IgD-negative memory B cell (primary cell): ENCODE measurements at regions not wholly inside any gene's neighbourhood (a gene's known extent, or its start where the extent isn't known, plus 50 kb on each side); places are given as distances from the start of the nearest gene placed in this dataset.
"Not testable (repeated sequence)": the region's sequence is repeated elsewhere in the genome, so short reads cannot be mapped to it uniquely, and the experiment has no call there.

Experiments used
- H3K27ac Mint-ChIP-seq, 3 donors: one replicate each; pipeline ENCODE4 v1.8.0; 2020 to 2022; ENCODE audit warnings: mild to moderate bottlenecking in 3 of 3, mixed read lengths in 3 of 3, moderate library complexity in 1 of 3
- H3K27me3 Mint-ChIP-seq: one replicate; pipeline ENCODE4 v1.8.0; 2021; ENCODE audit warnings: mixed read lengths
- H3K36me3 Mint-ChIP-seq: one replicate; pipeline ENCODE4 v1.8.0; 2020; ENCODE audit warnings: mild to moderate bottlenecking, mixed read lengths
- H3K4me1 Mint-ChIP-seq, 3 donors: one replicate each; pipeline ENCODE4 v1.8.0; 2020 to 2022; ENCODE audit warnings: mixed read lengths in 3 of 3, mild to moderate bottlenecking in 1 of 3
- H3K4me3 Mint-ChIP-seq, 4 donors: one replicate each; pipeline ENCODE4 v1.8.0; 2020 to 2022; ENCODE audit warnings: mild to moderate bottlenecking in 4 of 4, mixed read lengths in 4 of 4, moderate library complexity in 3 of 4
- H3K9me3 Mint-ChIP-seq, 3 donors: one replicate each; pipeline ENCODE4 v1.8.0; 2020 to 2021; ENCODE audit warnings: mixed read lengths in 3 of 3, mild to moderate bottlenecking in 1 of 3

DNA sequence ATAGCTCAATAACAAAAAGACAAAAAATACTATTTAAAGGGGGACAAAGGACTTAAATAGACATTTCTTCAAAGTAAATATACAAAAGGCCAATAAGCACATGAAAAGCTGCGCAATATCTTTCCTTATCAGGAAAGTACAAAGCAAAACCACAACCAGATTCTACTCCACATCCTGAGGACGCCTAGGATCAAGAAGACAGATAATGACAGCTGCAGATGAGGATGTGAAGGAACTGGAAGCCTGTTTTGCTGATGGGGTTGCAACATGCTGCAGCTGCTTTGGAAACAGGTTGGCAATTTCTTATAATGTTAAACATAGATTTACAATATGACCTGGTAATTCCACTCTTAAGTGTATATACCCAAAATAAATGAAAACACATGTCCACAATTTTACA is 225.6 kb upstream of the SGCG start:
- not testable (repeated sequence) for H3K27ac Mint-ChIP-seq, H3K27me3 Mint-ChIP-seq, H3K4me1 Mint-ChIP-seq, H3K4me3 Mint-ChIP-seq, H3K36me3 Mint-ChIP-seq
- H3K9me3 Mint-ChIP-seq, result peaks cover 3 to 14% (median 5%) of the 10 kb centered on the region in 3 donors

DNA sequence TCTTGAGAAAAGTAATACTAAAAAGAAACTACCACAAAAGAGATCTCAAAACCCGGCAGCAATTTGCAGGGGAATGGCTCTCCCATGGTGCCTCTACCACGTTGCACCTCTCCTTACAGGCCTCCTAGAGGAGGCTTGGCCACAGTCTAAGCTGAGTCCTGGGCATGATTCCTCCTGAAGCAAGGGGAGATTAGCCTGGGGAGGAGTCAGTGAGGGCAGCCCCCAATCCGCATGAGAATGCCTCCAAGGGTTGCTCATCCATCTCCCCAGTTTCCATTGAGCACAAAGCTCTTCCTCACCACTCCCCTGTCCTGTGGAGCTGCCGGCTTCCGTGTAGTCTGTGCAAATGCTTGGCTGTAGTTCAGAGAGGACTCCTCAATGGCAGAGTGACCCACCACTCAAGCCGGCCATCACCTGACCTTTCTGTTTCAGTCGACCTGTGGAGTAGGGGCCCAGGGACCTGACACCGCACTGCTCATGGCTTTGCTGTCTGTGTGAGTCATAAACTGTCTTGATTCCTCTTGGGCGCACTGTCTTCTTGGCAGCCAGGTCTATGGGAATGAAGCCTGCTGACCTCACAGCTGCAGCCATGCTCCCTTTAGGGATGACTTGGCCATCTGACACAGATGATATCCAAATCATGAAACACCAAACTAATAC is 224.2 kb upstream of the SGCG start:
- not testable (repeated sequence) for H3K4me3 Mint-ChIP-seq, H3K27me3 Mint-ChIP-seq, H3K9me3 Mint-ChIP-seq, H3K36me3 Mint-ChIP-seq, H3K27ac Mint-ChIP-seq, H3K4me1 Mint-ChIP-seq

DNA sequence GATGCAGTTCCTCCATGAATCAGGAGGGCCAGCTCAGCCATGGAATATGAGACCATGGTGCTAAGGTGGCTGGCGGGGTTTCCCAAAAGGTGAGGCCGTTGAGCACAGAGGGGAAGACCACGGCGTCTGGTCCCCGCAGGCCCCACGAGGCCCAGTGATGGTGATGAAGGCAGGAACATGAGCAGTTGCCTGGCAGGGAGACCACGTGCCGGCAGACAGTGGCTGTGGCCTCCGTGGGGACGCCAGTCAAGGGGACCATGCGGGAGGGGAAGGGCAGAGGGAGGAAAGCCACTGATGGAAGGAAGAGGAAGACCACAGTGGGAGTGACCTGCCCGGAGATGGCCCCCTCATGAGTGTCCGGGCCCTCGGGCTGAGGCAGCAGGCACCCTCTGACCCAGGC is 220.9 kb upstream of the SGCG start:
- not testable (repeated sequence) for H3K9me3 Mint-ChIP-seq, H3K4me3 Mint-ChIP-seq, H3K27me3 Mint-ChIP-seq, H3K27ac Mint-ChIP-seq, H3K4me1 Mint-ChIP-seq, H3K36me3 Mint-ChIP-seq

DNA sequence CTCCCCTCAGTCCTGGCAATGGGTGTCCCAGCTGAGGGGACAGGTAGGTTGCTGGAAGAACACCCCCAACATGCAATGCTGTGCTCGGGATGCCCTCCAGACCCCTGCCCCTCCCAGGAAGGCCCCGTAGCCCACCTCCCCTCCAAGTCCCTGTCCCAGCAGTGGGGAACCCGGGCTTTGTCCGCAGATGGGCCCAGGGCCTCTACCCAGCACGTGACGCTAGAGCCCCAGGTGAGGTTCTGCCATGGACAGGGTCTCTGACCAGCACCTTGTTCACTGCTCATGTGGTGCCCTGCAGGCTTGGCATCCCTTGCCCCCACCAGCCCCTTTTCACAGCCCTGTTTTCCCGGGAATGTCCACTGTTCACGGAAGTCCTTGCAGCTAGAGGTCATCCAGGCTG is 220.0 kb upstream of the SGCG start:
- Mint-ChIP-seq H3K4me1 (no peaks in the 10 kb centered on the region), H3K27me3 (no peaks in the 10 kb centered on the region)

DNA sequence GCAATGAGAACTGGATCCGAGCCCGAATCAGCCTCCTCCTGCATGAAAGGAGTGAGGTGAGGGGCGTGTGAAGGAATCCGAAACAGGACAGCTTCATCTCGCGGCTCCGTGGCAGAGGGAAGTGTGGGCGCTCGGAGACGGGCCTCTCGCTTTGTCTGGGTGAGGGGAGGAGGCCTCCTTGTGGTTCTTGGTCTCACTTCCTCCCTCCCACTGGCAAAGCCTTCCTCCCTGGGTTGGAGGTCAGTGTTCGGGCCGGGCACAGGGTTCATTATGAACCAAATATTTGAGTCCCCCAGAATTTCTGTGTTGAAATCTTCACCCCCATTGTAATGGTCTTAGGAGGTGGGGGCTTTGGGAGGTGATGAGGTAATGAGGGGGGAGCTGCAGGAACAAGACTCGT is 219.4 kb upstream of the SGCG start:
- H3K27me3 Mint-ChIP-seq, H3K27ac Mint-ChIP-seq, H3K4me3 Mint-ChIP-seq, H3K9me3 Mint-ChIP-seq, H3K4me1 Mint-ChIP-seq, H3K36me3 Mint-ChIP-seq: not testable (repeated sequence)

More for the DNA sequence above, 220.0 kb upstream of the SGCG start:
- H3K4me3 Mint-ChIP-seq, result no peak overlapping the region
- H3K27ac Mint-ChIP-seq, result no peak overlapping the region
- peaks cover 2% of the 10 kb centered on the region for H3K36me3 Mint-ChIP-seq
- H3K9me3 Mint-ChIP-seq, result no peaks in the 10 kb centered on the region

DNA sequence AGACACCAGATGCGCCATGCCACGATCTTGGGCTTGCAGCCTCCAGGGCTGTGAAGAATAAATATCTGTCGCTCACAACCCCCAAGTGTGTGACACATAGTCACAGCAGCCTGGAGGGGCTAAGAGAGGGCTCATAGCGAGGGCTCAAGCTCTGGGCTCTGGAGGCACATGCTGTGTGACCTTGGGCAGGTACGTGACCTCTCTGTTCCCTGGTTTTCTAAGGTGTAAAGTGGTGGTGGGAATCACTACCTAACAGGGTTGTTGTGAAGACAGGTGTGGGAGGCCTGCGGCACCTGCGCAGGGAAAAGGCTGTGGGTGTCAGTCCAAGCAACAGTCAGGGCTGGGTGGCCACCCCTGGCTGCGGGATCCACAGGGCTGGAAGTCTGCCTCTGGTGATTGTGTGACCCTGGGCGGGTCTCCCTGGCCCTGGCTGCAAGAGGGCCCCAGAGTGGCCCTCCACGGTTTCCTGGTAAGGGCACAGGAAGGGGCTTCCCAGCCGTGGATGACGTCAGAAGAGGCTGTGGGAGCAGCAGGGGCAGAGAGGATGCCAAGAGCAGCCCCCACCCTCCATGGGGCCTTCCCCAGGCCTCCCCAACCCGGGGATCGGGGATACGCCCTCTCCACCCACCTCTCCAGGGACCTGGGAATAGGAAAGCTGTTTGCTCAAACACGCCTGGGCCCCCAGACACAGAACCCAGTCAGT is 218.8 kb upstream of the SGCG start:
- H3K4me1 Mint-ChIP-seq, result no peaks in the 10 kb centered on the region
- H3K36me3 Mint-ChIP-seq, result peaks cover 2% of the 10 kb centered on the region
- H3K4me3 Mint-ChIP-seq, result no peak overlapping the region
- no peak overlapping the region for H3K27ac Mint-ChIP-seq
- H3K27me3 Mint-ChIP-seq, result no peaks in the 10 kb centered on the region
- no peaks in the 10 kb centered on the region for H3K9me3 Mint-ChIP-seq

DNA sequence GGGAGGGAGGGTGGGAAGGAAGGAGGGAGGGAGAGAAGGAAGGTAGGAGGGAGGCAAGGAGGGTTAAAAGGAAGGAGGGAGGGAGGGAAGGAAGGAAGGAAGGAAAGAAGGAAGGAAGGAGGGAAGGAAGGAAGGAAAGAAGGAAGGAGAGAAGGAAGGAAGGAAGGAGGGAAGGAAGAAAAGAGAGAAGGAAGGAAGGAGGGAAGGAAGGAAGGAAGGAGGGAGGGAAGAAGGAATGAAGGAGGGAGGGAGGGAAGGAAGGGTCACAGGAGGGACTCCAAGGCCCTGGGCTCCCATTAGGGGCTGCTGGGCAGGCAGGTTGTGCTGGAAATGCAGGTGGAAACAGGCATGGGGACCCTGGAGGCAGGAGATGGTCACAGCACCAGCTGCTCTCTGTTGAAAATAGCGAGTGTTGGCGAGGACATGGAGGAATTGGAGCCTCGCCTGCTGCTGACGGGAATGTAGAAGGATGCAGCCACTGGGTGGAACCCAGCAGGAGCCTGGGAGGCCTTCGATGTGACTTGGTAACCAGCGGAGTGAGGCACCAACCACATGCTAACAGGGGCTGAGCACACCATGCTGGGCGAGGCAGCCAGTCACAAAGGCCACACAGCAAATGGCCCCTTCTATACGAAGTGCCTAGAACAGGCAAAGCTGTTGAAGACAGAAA is 217.3 kb upstream of the SGCG start:
- not testable (repeated sequence) for H3K36me3 Mint-ChIP-seq, H3K27ac Mint-ChIP-seq, H3K4me3 Mint-ChIP-seq, H3K27me3 Mint-ChIP-seq, H3K9me3 Mint-ChIP-seq, H3K4me1 Mint-ChIP-seq

DNA sequence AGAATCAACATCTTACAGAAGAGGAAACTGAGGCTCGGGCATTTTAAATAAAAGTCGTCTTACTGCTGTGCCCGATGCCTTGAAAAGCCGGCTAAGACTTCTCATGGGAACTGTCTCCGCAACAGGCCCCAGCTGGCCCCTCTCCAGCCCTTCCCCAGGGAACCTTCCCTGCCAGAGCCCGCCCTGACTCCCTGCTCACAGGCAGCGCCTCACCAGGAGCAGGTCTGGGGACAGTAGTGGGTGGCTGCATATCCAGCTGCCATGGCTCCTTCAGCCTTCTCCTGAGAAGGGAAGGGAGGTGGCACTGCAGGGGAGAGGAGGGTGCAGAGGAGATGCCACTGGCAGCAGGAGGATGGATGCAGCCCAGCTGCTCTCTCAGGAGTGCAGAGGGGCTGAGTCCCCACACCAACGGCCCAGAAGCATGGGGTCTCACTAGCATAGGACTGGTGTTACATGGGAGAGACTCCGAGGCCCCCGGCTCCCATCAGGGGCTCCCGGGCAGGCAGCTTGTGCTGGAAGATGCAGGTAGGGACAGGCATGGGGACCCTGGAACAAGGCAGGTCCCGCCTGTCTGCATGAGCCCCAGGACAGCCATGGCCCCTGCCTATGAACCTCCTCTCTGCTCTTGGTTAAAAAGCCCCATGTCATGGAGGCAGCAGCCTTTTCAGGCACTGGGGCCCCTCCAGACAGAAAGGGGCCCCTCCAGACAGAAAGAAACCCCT is 216.4 kb upstream of the SGCG start:
- no peak overlapping the region for H3K4me3 Mint-ChIP-seq
- no peak overlapping the region for H3K27ac Mint-ChIP-seq
- no peaks in the 10 kb centered on the region for H3K9me3 Mint-ChIP-seq
- no peaks in the 10 kb centered on the region for H3K27me3 Mint-ChIP-seq
- peaks cover under 1% of the 10 kb centered on the region for H3K36me3 Mint-ChIP-seq
- peaks cover 0 to 2% (median 0%) of the 10 kb centered on the region in 3 donors for H3K4me1 Mint-ChIP-seq

DNA sequence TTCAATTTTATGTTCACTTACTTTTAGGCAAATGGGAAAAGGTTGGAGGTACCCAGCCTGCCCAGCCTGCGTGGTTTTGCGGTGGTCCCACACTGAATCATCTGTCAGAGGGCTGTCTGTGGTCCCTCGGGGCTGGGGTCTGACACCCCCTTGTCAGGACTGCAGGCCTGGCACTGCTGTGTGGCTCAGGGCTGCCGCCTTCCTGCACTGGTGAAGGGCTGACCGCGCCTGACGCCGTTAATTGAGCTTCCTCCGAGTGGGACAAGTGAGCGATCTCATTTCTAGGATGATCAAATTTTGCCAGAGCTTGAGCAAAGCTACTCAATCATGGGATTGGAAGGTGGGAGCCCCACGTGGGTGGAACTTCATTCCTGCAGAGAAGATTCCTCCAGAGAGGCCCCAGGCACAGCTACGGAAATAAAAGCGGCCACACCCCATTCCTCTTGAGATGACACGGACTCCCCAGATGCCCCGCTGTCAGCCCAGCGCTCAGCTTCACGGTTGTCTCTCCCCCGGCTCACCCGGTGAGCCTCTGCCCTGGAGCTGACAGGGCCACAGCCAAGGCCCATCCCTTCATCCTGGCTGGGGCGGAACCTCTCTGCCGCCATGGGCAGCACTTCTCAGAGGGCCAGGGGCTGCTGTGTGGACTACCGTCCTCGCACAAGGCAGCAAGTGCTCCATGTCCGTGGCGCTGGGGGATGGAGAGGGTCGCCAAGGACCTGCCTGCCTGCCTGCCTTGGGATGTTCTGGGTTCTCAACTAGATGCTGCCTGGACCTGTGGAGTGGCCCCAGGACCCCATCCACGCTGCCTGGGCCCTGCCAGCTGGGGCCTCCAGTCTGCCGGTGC is 215.5 kb upstream of the SGCG start:
- not testable (repeated sequence) for H3K36me3 Mint-ChIP-seq, H3K27me3 Mint-ChIP-seq, H3K4me1 Mint-ChIP-seq, H3K9me3 Mint-ChIP-seq, H3K27ac Mint-ChIP-seq, H3K4me3 Mint-ChIP-seq

DNA sequence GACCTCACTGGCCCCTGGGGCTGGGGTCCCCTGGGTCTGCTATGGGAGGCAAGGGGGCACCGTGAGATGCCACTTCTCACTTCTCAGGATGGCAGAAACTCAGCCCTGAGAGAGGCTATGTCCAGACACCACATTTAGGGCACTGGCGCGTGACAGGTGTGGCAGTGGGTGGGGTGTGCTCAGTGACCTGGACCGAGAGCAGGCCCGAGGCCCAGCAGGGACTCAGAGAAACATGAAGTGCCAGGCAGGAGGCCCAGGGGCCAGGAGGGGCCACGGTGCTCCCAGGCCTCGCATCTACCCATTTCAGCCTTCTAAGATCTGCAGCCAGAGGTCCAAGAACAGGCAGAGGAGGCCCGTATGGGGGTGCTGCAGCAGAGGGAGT is 214.9 kb upstream of the SGCG start:
- not testable (repeated sequence) for H3K36me3 Mint-ChIP-seq, H3K27ac Mint-ChIP-seq, H3K4me1 Mint-ChIP-seq, H3K4me3 Mint-ChIP-seq, H3K27me3 Mint-ChIP-seq, H3K9me3 Mint-ChIP-seq

DNA sequence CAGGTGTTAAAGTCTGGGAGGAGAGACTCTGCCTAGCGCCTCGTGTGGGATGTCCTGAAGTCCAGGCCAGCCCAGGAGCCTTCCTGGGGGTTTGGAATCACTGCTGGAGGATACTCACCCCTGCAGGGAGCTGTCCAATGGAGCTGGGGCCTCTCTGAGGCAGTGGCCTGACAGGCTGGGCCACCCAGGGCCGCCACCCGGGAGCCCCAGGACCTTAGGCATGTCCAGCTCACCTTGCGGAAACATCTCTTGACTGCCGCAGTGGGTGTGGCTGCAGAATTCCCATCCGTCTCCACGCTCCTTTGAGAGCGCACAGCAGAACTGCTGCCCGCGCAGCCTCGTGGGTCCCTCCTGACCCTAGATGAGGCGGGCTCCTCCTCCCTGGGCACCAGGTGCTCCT is 214.0 kb upstream of the SGCG start:
- not testable (repeated sequence) for H3K36me3 Mint-ChIP-seq, H3K27me3 Mint-ChIP-seq, H3K4me1 Mint-ChIP-seq, H3K27ac Mint-ChIP-seq, H3K9me3 Mint-ChIP-seq
- peak overlapping the region in 1 of 4 donors; percentile 47 for H3K4me3 Mint-ChIP-seq

DNA sequence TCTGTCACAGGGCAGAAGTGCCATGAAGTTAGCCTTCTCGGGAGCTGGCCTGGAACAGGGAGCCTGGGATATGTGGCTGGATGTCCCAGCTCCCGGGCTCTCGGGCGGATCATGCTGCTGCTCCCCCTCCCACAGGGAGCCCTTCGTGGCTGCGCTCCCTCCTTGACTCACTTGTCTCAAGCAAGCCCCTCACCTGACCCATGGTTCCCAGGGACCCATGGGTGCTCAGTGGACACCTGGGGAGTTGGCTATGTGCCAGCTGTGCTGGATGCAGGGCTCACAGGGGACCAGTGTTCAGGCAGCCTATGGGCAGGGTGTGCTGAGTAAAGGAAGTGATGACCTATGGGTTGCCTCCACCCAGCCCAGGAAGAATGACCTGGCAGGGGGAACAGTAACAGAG is 213.1 kb upstream of the SGCG start:
- H3K27me3 Mint-ChIP-seq, result no peaks in the 10 kb centered on the region
- no peak overlapping the region for H3K4me3 Mint-ChIP-seq
- no peaks in the 10 kb centered on the region for H3K9me3 Mint-ChIP-seq
- no peaks in the 10 kb centered on the region for H3K36me3 Mint-ChIP-seq
- peaks cover 0 to 2% (median 0%) of the 10 kb centered on the region in 3 donors for H3K4me1 Mint-ChIP-seq
- no peak overlapping the region for H3K27ac Mint-ChIP-seq

DNA sequence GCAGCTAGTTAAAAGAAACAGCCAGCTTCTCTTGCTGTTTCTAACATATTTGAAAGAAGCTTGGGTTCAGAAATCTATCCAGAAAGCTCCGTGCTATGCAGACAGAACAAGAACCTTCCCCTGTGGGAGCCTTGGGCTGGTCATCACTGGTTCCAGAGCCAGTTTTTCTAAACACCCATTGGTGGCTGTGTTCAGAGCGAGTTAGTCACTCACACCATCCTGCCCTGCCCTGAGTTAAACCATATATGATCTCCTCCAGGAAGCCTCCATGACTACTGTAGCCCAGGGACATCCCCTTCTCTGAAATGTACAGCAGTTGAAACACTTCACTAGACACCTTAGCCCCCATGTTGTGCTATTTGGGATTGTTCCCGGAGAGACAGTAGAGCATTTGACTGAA is 200.8 kb upstream of the SGCG start:
- H3K27ac Mint-ChIP-seq, result no peak overlapping the region

DNA sequence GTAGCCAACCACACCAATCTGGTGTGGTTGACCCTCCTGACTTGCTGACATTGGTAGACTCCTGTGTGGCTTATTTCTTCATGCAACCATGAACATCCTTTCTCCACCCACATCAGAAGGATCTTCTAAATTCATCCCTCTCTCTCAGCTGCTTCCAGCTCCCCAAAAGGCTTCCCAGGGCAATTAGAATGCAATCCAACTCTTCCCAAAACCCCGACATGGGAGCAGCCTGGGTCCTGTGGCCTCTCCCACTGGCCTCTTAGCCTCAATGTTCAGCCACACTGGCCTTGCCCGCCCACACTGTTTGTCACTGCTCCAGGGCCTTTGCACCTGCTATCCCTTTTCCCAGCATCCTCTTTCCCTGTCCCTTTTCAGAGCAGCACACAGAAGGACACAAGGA is 199.8 kb upstream of the SGCG start:
- Mint-ChIP-seq H3K27ac (no peak overlapping the region), H3K4me3 (no peak overlapping the region), H3K4me1 (no peaks in the 10 kb centered on the region), H3K9me3 (peaks cover 5 to 12% (median 7%) of the 10 kb centered on the region in 3 donors), H3K36me3 (no peaks in the 10 kb centered on the region), H3K27me3 (peaks cover 2% of the 10 kb centered on the region)

More for the DNA sequence above, 200.8 kb upstream of the SGCG start:
- H3K4me3 Mint-ChIP-seq, result no peak overlapping the region
- H3K27me3 Mint-ChIP-seq, result peaks cover 2% of the 10 kb centered on the region
- H3K4me1 Mint-ChIP-seq, result no peaks in the 10 kb centered on the region
- no peaks in the 10 kb centered on the region for H3K36me3 Mint-ChIP-seq
- H3K9me3 Mint-ChIP-seq, result peaks cover 5 to 12% (median 5%) of the 10 kb centered on the region in 3 donors

DNA sequence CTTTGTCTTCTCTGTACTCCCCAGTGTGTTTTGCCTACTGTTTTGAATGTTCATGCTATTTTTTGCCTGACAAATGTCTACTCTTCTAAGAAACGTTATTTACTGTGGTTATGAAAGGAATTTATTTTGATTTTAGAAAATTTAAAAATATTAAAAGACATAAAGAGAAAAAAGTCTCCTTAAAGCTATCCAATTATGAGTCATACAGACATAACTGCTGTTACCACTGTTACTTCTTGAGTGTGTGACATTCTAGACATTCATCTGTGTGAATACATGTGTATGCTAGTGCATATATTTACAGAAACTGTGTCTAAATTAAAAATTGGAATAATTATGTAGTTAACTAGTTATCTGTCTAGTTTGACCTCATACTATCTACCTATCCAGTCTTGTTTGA is 187.6 kb upstream of the SGCG start:
- no peak overlapping the region for H3K27ac Mint-ChIP-seq

More for the DNA sequence above, 187.6 kb upstream of the SGCG start:
- H3K4me3 Mint-ChIP-seq, result no peak overlapping the region
- no peaks in the 10 kb centered on the region for H3K4me1 Mint-ChIP-seq
- no peaks in the 10 kb centered on the region for H3K27me3 Mint-ChIP-seq
- peaks cover 0 to 5% (median 3%) of the 10 kb centered on the region in 3 donors for H3K9me3 Mint-ChIP-seq
- peaks cover 2% of the 10 kb centered on the region for H3K36me3 Mint-ChIP-seq
